ENCODE measurements at regions not wholly inside any gene's neighbourhood (a gene's known extent, or its start where the extent isn't known, plus 50 kb on each side); places are given as distances from the start of the nearest gene placed in this dataset.

DNA sequence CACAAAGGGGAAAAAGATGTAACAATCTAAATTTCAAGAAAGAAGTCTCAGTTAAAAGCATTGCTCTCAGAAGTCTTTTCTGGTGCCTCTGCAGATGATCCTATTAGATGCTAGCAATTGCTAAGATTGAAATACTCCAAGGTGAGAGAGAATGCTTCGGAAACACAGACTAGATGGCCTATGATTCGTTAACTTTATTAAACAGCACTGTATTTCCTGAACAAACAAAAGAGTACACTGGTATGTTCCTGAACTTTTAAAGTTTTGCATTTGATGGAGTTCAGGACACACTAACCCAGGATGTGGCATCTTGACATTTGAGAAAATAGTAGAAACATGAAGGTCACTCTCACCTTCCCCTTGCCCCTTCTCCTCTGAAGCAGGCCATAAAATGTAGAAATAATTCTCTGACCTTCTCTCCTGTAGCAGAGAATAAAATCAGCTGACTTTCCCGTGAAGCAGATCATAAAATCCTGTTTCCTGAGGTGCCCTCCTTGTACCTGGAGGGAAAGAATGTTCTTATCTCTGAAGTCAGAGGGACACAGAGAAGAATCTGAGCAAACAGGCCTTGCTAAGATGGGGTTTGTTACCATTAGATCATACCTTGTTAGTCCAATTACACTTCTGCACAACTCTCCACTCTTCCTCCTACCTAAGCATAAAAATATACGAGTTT, 142.9 kb upstream of the USP25 start:
- no peaks in the 10 kb centered on the region for H3K79me2 ChIP-seq (ENCODE audit: insufficient read depth, low read depth)
- H3K4me2 ChIP-seq, result no peak overlapping the region
- H3K36me3 ChIP-seq (ENCODE audit: insufficient read depth), result no peaks in the 10 kb centered on the region
- H3K27me3 ChIP-seq (ENCODE audit: insufficient read depth, low read depth), result no peaks in the 10 kb centered on the region
- no peaks in the 10 kb centered on the region for H4K20me1 ChIP-seq (ENCODE audit: insufficient read depth)
- no peak overlapping the region for H3K4me3 ChIP-seq (IDR thresholded peaks at IDR 0.05; ENCODE audit: insufficient read depth, low read depth, low read length)
- H3K27ac ChIP-seq, result no peak overlapping the region
- no peaks in the 10 kb centered on the region for H3K4me1 ChIP-seq (ENCODE audit: low read depth, poor library complexity, severe bottlenecking)
- H3K9ac ChIP-seq, result no peak overlapping the region
- TF ChIP-seq, protein P1, sequence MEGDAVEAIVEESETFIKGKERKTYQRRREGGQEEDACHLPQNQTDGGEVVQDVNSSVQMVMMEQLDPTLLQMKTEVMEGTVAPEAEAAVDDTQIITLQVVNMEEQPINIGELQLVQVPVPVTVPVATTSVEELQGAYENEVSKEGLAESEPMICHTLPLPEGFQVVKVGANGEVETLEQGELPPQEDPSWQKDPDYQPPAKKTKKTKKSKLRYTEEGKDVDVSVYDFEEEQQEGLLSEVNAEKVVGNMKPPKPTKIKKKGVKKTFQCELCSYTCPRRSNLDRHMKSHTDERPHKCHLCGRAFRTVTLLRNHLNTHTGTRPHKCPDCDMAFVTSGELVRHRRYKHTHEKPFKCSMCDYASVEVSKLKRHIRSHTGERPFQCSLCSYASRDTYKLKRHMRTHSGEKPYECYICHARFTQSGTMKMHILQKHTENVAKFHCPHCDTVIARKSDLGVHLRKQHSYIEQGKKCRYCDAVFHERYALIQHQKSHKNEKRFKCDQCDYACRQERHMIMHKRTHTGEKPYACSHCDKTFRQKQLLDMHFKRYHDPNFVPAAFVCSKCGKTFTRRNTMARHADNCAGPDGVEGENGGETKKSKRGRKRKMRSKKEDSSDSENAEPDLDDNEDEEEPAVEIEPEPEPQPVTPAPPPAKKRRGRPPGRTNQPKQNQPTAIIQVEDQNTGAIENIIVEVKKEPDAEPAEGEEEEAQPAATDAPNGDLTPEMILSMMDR (conservative IDR thresholded peaks at IDR 0.05; ENCODE audit: low read depth, low read length), result no peak
- no peak overlapping the region for H2AFZ ChIP-seq (ENCODE audit: low read depth)

DNA sequence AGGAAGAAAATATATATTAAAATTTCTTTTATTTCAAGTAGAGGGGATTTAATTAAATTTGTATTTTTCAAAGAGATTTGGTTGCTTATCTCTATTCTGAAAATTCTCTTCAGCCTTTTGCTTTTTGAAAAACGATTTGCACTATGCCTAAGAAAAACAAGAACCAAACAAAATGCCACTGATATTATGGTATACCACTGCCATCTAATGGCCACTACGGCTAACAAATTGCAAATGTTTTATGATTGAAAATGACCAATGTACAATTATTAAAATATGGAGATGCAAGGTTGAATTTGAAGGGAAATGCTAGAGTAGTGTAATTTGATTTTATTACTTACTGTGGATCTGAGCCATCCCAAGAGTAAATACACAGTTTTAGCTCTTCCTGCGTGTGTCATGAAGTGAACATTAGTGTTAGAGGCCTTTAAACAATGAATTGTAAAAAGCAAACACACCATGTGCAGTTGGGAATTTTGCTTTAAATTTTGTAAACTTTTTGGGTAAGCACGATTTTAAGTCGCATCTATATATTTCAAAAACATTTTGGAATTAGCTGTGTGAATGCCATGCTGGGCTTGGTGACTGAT, 137.4 kb upstream of the USP25 start:
- no peaks in the 10 kb centered on the region for H3K4me1 ChIP-seq (ENCODE audit: low read depth, poor library complexity, severe bottlenecking)
- H4K20me1 ChIP-seq (ENCODE audit: insufficient read depth), result no peaks in the 10 kb centered on the region
- H3K79me2 ChIP-seq (ENCODE audit: insufficient read depth, low read depth), result no peaks in the 10 kb centered on the region
- H3K36me3 ChIP-seq (ENCODE audit: insufficient read depth), result no peaks in the 10 kb centered on the region
- H3K27me3 ChIP-seq (ENCODE audit: insufficient read depth, low read depth), result no peaks in the 10 kb centered on the region
- H3K9ac ChIP-seq, result no peak overlapping the region
- H3K4me3 ChIP-seq (IDR thresholded peaks at IDR 0.05; ENCODE audit: insufficient read depth, low read depth, low read length), result no peak overlapping the region
- no peak overlapping the region for H2AFZ ChIP-seq (ENCODE audit: low read depth)
- no peak overlapping the region for H3K27ac ChIP-seq
- H3K4me2 ChIP-seq, result no peak overlapping the region
- TF ChIP-seq, protein P1 (conservative IDR thresholded peaks at IDR 0.05; ENCODE audit: low read depth, low read length), result peak; percentile 76

DNA sequence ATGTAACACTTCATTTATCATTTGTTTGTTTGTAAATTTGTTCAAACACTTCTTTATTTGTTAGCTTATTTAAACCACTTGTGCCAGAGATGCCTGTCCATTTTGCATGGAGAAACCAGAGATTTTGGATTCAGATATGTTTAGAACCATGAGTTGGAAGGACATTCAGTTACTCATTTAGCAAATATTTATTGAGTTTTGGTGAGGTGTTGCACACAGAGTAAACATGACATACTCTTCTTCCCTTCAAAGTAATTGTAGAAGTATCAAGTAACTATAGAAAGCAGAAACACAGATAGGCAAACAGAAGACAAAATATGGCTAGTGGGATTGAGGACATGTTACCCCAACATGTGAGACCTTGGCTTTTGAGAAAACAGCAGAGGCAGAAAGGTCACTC, 136.8 kb upstream of the USP25 start:
- H3K79me2 ChIP-seq (ENCODE audit: insufficient read depth, low read depth), result no peaks in the 10 kb centered on the region
- TF ChIP-seq, protein P1 (conservative IDR thresholded peaks at IDR 0.05; ENCODE audit: low read depth, low read length), result no peak

DNA sequence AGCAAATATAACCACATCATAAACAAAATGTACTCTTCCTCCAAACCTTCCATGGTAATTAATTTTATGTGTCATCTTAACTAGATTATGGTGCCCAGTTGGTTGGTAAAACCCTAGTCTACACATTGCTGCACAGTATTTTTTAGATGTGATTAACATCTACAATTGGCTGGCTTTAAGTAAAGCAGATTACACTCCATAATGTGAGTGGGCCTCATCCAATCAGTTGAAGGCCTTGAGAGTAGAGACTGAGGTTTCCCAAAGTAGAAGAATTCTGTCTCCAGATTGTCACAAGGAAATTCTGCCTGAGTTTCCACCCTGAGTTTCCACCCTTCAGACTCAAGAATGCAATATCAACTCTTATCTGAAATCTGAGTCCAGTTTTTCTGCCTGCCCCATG, 128.4 kb upstream of the USP25 start:
- Histone ChIP-seq H3K4me2 (no peak overlapping the region), H3K4me3 (IDR thresholded peaks at IDR 0.05; ENCODE audit: insufficient read depth, low read depth, low read length) (no peak overlapping the region)
- TF ChIP-seq, protein P1 (conservative IDR thresholded peaks at IDR 0.05; ENCODE audit: low read depth, low read length), result no peak

More for the DNA sequence above, 136.8 kb upstream of the USP25 start:
- H3K27me3 ChIP-seq (ENCODE audit: insufficient read depth, low read depth), result no peaks in the 10 kb centered on the region
- no peak overlapping the region for H2AFZ ChIP-seq (ENCODE audit: low read depth)
- no peak overlapping the region for H3K27ac ChIP-seq
- no peak overlapping the region for H3K4me3 ChIP-seq (IDR thresholded peaks at IDR 0.05; ENCODE audit: insufficient read depth, low read depth, low read length)
- no peak overlapping the region for H3K9ac ChIP-seq
- no peaks in the 10 kb centered on the region for H4K20me1 ChIP-seq (ENCODE audit: insufficient read depth)
- H3K4me1 ChIP-seq (ENCODE audit: low read depth, poor library complexity, severe bottlenecking), result no peaks in the 10 kb centered on the region
- H3K36me3 ChIP-seq (ENCODE audit: insufficient read depth), result no peaks in the 10 kb centered on the region
- H3K4me2 ChIP-seq, result no peak overlapping the region

More for the DNA sequence above, 128.4 kb upstream of the USP25 start:
- Histone ChIP-seq H3K27ac (no peak overlapping the region), H3K36me3 (ENCODE audit: insufficient read depth) (no peaks in the 10 kb centered on the region), H3K79me2 (ENCODE audit: insufficient read depth, low read depth) (no peaks in the 10 kb centered on the region), H4K20me1 (ENCODE audit: insufficient read depth) (no peaks in the 10 kb centered on the region), H3K27me3 (ENCODE audit: insufficient read depth, low read depth) (no peaks in the 10 kb centered on the region), H2AFZ (ENCODE audit: low read depth) (no peak overlapping the region), H3K4me1 (ENCODE audit: low read depth, poor library complexity, severe bottlenecking) (no peaks in the 10 kb centered on the region), H3K9ac (no peak overlapping the region)

Measured in KMS-11 (cell line).